Epithelial cell of prostate (primary cell): ENCODE measurements at regions not wholly inside any gene's neighbourhood (a gene's known extent, or its start where the extent isn't known, plus 50 kb on each side); places are given as distances from the start of the nearest gene placed in this dataset.
"Not testable (repeated sequence)": the region's sequence is repeated elsewhere in the genome, so short reads cannot be mapped to it uniquely, and the experiment has no call there.

Experiments used
- DNase-seq: peaks from one replicate; pipeline ENCODE4 v3.0.0-alpha.2; 2011; ENCODE audit warnings: low read depth, low spot score
- H3K27ac ChIP-seq: fragments of 450-650 bp; 2 replicates; pipeline ENCODE4 v1.5.1; 2017; ENCODE audit warnings: mild to moderate bottlenecking

GRCh38 chr14:81584495-81584894 lies 50.8 kb upstream of the SEL1L start:
- H3K27ac ChIP-seq = no peak overlapping the region
- no peak for DNase-seq

- no peak for DNase-seq
- H3K27ac ChIP-seq = no peak overlapping the region
Observed at GRCh38 chr14:81589381-81590065, 55.9 kb upstream of the SEL1L start.

- H3K27ac ChIP-seq = no peak overlapping the region
- DNase-seq = no peak
Observed at GRCh38 chr14:81591266-81591665, 57.6 kb upstream of the SEL1L start.

- no peak overlapping the region for H3K27ac ChIP-seq
- DNase-seq = no peak
Observed at GRCh38 chr14:81594012-81594411, 60.4 kb upstream of the SEL1L start.

- no peak overlapping the region for H3K27ac ChIP-seq
- DNase-seq = no peak
Observed at GRCh38 chr14:81605660-81606059, 72.0 kb upstream of the SEL1L start.

GRCh38 chr14:81613341-81614045 lies 79.8 kb upstream of the SEL1L start:
- no peak for DNase-seq
- no peak overlapping the region for H3K27ac ChIP-seq

- H3K27ac ChIP-seq, DNase-seq: not testable (repeated sequence)
Observed at GRCh38 chr14:81614302-81614701, 80.6 kb upstream of the SEL1L start.

- no peak overlapping the region for H3K27ac ChIP-seq
- no peak for DNase-seq
Observed at GRCh38 chr14:81618695-81619094, 85.0 kb upstream of the SEL1L start.

GRCh38 chr14:81619816-81620215 lies 86.2 kb upstream of the SEL1L start:
- H3K27ac ChIP-seq = no peak overlapping the region
- DNase-seq = no peak

- DNase-seq, H3K27ac ChIP-seq: not testable (repeated sequence)
Observed at GRCh38 chr14:81623771-81624396, 90.2 kb upstream of the SEL1L start.

GRCh38 chr14:81625343-81625742 lies 91.7 kb upstream of the SEL1L start:
- DNase-seq = no peak
- no peak overlapping the region for H3K27ac ChIP-seq

GRCh38 chr14:81632157-81632556 lies 98.5 kb upstream of the SEL1L start:
- H3K27ac ChIP-seq = no peak overlapping the region
- no peak for DNase-seq

GRCh38 chr14:81633496-81633895 lies 99.8 kb upstream of the SEL1L start:
- H3K27ac ChIP-seq = no peak overlapping the region
- DNase-seq = no peak

GRCh38 chr14:81637639-81638038 lies 104.0 kb upstream of the SEL1L start:
- no peak overlapping the region for H3K27ac ChIP-seq
- no peak for DNase-seq

- H3K27ac ChIP-seq = no peak overlapping the region
- no peak for DNase-seq
Observed at GRCh38 chr14:81638656-81639280, 105.1 kb upstream of the SEL1L start.

GRCh38 chr14:81653626-81654025 lies 120.0 kb upstream of the SEL1L start:
- DNase-seq = no peak
- H3K27ac ChIP-seq = no peak overlapping the region

- H3K27ac ChIP-seq = no peak overlapping the region
- DNase-seq = no peak
Observed at GRCh38 chr14:81655423-81656314, 122.0 kb upstream of the SEL1L start.

GRCh38 chr14:81656811-81657210 lies 123.2 kb upstream of the SEL1L start:
- H3K27ac ChIP-seq = no peak overlapping the region
- no peak for DNase-seq

GRCh38 chr14:81662066-81662465 lies 128.4 kb upstream of the SEL1L start:
- DNase-seq = no peak

GRCh38 chr14:81662570-81663197 lies 129.0 kb upstream of the SEL1L start:
- no peak overlapping the region for H3K27ac ChIP-seq
- DNase-seq = no peak

More at GRCh38 chr14:81662066-81662465, 128.4 kb upstream of the SEL1L start:
- H3K27ac ChIP-seq = no peak overlapping the region
